ENCODE measurements at regions not wholly inside any gene's neighbourhood (a gene's known extent, or its start where the extent isn't known, plus 50 kb on each side); places are given as distances from the start of the nearest gene placed in this dataset.
A peak's percentile ranks its signal among the peaks of the same experiment; 100 is the strongest.
"Not testable (repeated sequence)": the region's sequence is repeated elsewhere in the genome, so short reads cannot be mapped to it uniquely, and the experiment has no call there.

- Mint-ChIP-seq H3K27me3 (ENCODE audit: low read depth in 3 of 3) (peaks cover 0 to 2% (median 0%) of the 10 kb centered on the region in 3 donors), H3K36me3 (no peaks in the 10 kb centered on the region), H3K4me3 (no peak overlapping the region), H3K4me1 (no peaks in the 10 kb centered on the region), H3K9me3 (no peaks in the 10 kb centered on the region), H3K27ac (no peak overlapping the region)
- DNase-seq: no peak
Measured at GRCh38 chr5:32935283-32935682, 224.2 kb downstream of the NPR3 start.

GRCh38 chr5:32936329-32936728 lies 225.2 kb downstream of the NPR3 start:
- no peak overlapping the region for H3K27ac Mint-ChIP-seq
- DNase-seq: no peak
- no peaks in the 10 kb centered on the region for H3K36me3 Mint-ChIP-seq
- no peaks in the 10 kb centered on the region for H3K9me3 Mint-ChIP-seq
- H3K4me1 Mint-ChIP-seq: no peaks in the 10 kb centered on the region
- peaks cover 0 to 2% (median 0%) of the 10 kb centered on the region in 3 donors for H3K27me3 Mint-ChIP-seq (ENCODE audit: low read depth in 3 of 3)
- H3K4me3 Mint-ChIP-seq: no peak overlapping the region

- H3K4me1 Mint-ChIP-seq: no peaks in the 10 kb centered on the region
- peak; percentile 3 to 12 (median 8) for DNase-seq
- H3K27me3 Mint-ChIP-seq (ENCODE audit: low read depth in 3 of 3): peaks cover 0 to 2% (median 0%) of the 10 kb centered on the region in 3 donors
- peaks cover 0 to 3% (median 0%) of the 10 kb centered on the region in 6 donors for H3K9me3 Mint-ChIP-seq
- no peak overlapping the region for H3K4me3 Mint-ChIP-seq
- H3K36me3 Mint-ChIP-seq: no peaks in the 10 kb centered on the region
- H3K27ac Mint-ChIP-seq: no peak overlapping the region
Measured at GRCh38 chr5:32942225-32942989, 231.3 kb downstream of the NPR3 start.

- H3K4me3 Mint-ChIP-seq: no peak overlapping the region
- no peaks in the 10 kb centered on the region for H3K4me1 Mint-ChIP-seq
- H3K9me3 Mint-ChIP-seq: peaks cover 0 to 1% (median 0%) of the 10 kb centered on the region in 6 donors
- DNase-seq: no peak
- H3K27me3 Mint-ChIP-seq (ENCODE audit: low read depth in 3 of 3): no peaks in the 10 kb centered on the region
- no peak overlapping the region for H3K27ac Mint-ChIP-seq
- H3K36me3 Mint-ChIP-seq: no peaks in the 10 kb centered on the region
Measured at GRCh38 chr5:32949286-32949970, 238.3 kb downstream of the NPR3 start.

GRCh38 chr5:32951003-32951402 lies 239.9 kb downstream of the NPR3 start:
- no peaks in the 10 kb centered on the region for H3K27me3 Mint-ChIP-seq (ENCODE audit: low read depth in 3 of 3)
- no peak overlapping the region for H3K27ac Mint-ChIP-seq
- peaks cover 0 to 5% (median 0%) of the 10 kb centered on the region in 6 donors for H3K9me3 Mint-ChIP-seq
- no peaks in the 10 kb centered on the region for H3K36me3 Mint-ChIP-seq
- DNase-seq: no peak
- H3K4me1 Mint-ChIP-seq: no peaks in the 10 kb centered on the region
- no peak overlapping the region for H3K4me3 Mint-ChIP-seq

GRCh38 chr5:32951878-32952277 lies 240.8 kb downstream of the NPR3 start:
- H3K27me3 Mint-ChIP-seq (ENCODE audit: low read depth in 3 of 3): no peaks in the 10 kb centered on the region
- no peak overlapping the region for H3K4me3 Mint-ChIP-seq
- no peak overlapping the region for H3K27ac Mint-ChIP-seq
- no peaks in the 10 kb centered on the region for H3K36me3 Mint-ChIP-seq
- no peak for DNase-seq
- H3K4me1 Mint-ChIP-seq: no peaks in the 10 kb centered on the region
- H3K9me3 Mint-ChIP-seq: peaks cover 0 to 5% (median 0%) of the 10 kb centered on the region in 6 donors

GRCh38 chr5:32952421-32952820 lies 241.3 kb downstream of the NPR3 start:
- not testable (repeated sequence) for H3K9me3 Mint-ChIP-seq; H3K36me3 Mint-ChIP-seq; H3K27me3 Mint-ChIP-seq (ENCODE audit: low read depth in 3 of 3); H3K4me3 Mint-ChIP-seq; DNase-seq; H3K4me1 Mint-ChIP-seq; H3K27ac Mint-ChIP-seq

- Mint-ChIP-seq H3K4me1 (no peaks in the 10 kb centered on the region), H3K9me3 (peaks cover 0 to 5% (median 2%) of the 10 kb centered on the region in 6 donors), H3K4me3 (no peak overlapping the region), H3K27ac (no peak overlapping the region), H3K27me3 (ENCODE audit: low read depth in 3 of 3) (peaks cover 0 to 5% (median 1%) of the 10 kb centered on the region in 3 donors), H3K36me3 (no peaks in the 10 kb centered on the region)
- DNase-seq: no peak
Measured at GRCh38 chr5:32953694-32954093, 242.6 kb downstream of the NPR3 start.

- H3K4me3 Mint-ChIP-seq: no peak overlapping the region
- peaks cover 0 to 2% (median 0%) of the 10 kb centered on the region in 3 donors for H3K36me3 Mint-ChIP-seq
- peaks cover 0 to 7% (median 3%) of the 10 kb centered on the region in 6 donors for H3K9me3 Mint-ChIP-seq
- no peak overlapping the region for H3K27ac Mint-ChIP-seq
- no peak for DNase-seq
- no peaks in the 10 kb centered on the region for H3K4me1 Mint-ChIP-seq
- peaks cover 0 to 5% (median 1%) of the 10 kb centered on the region in 3 donors for H3K27me3 Mint-ChIP-seq (ENCODE audit: low read depth in 3 of 3)
Measured at GRCh38 chr5:32955814-32956213, 244.7 kb downstream of the NPR3 start.

GRCh38 chr5:32960340-32961058 lies 249.4 kb downstream of the NPR3 start:
- no peak overlapping the region for H3K27ac Mint-ChIP-seq
- DNase-seq: no peak
- H3K36me3 Mint-ChIP-seq: peaks cover 0 to 2% (median 0%) of the 10 kb centered on the region in 3 donors
- H3K4me1 Mint-ChIP-seq: no peaks in the 10 kb centered on the region
- H3K4me3 Mint-ChIP-seq: no peak overlapping the region
- H3K9me3 Mint-ChIP-seq: peaks cover 0 to 7% (median 2%) of the 10 kb centered on the region in 6 donors
- H3K27me3 Mint-ChIP-seq (ENCODE audit: low read depth in 3 of 3): peaks cover 0 to 5% (median 3%) of the 10 kb centered on the region in 3 donors

GRCh38 chr5:32961059-32961415 lies 249.9 kb downstream of the NPR3 start:
- peaks cover 0 to 5% (median 3%) of the 10 kb centered on the region in 3 donors for H3K27me3 Mint-ChIP-seq (ENCODE audit: low read depth in 3 of 3)
- DNase-seq: no peak
- no peak overlapping the region for H3K4me3 Mint-ChIP-seq
- H3K9me3 Mint-ChIP-seq: peaks cover 0 to 7% (median under 1%) of the 10 kb centered on the region in 6 donors
- peaks cover 0 to 2% (median 0%) of the 10 kb centered on the region in 3 donors for H3K36me3 Mint-ChIP-seq
- H3K4me1 Mint-ChIP-seq: no peaks in the 10 kb centered on the region
- H3K27ac Mint-ChIP-seq: no peak overlapping the region

GRCh38 chr5:32964261-32964660 lies 253.1 kb downstream of the NPR3 start:
- Mint-ChIP-seq H3K4me1 (no peaks in the 10 kb centered on the region), H3K4me3 (no peak overlapping the region), H3K27ac (no peak overlapping the region), H3K27me3 (ENCODE audit: low read depth in 3 of 3) (peaks cover 0 to 2% (median 2%) of the 10 kb centered on the region in 3 donors), H3K9me3 (peaks cover 0 to 5% (median 0%) of the 10 kb centered on the region in 6 donors), H3K36me3 (peaks cover 0 to 2% (median 0%) of the 10 kb centered on the region in 3 donors)
- DNase-seq: no peak

- DNase-seq: no peak
- no peak overlapping the region for H3K4me3 Mint-ChIP-seq
- no peaks in the 10 kb centered on the region for H3K36me3 Mint-ChIP-seq
- peaks cover 0 to 10% (median 2%) of the 10 kb centered on the region in 6 donors for H3K9me3 Mint-ChIP-seq
- peaks cover 0 to 5% (median 4%) of the 10 kb centered on the region in 3 donors for H3K27me3 Mint-ChIP-seq (ENCODE audit: low read depth in 3 of 3)
- no peak overlapping the region for H3K27ac Mint-ChIP-seq
- H3K4me1 Mint-ChIP-seq: no peaks in the 10 kb centered on the region
Measured at GRCh38 chr5:32973646-32974045, 262.5 kb downstream of the NPR3 start.
